Ishikawa (cell line): ENCODE measurements at regions not wholly inside any gene's neighbourhood (a gene's known extent, or its start where the extent isn't known, plus 50 kb on each side); places are given as distances from the start of the nearest gene placed in this dataset.

Experiments used
- CEBPB ChIP-seq: IDR thresholded peaks from 2 replicates; pipeline ENCODE4 v1.6.1; 2012
- CREB1 ChIP-seq: IDR thresholded peaks from 2 replicates; pipeline ENCODE4 v1.6.1; 2012; ENCODE audit warnings: low read depth
- EP300 ChIP-seq: IDR thresholded peaks from 2 replicates; pipeline ENCODE4 v1.6.1; 2012; ENCODE audit warnings: borderline replicate concordance
- NFIC ChIP-seq: IDR thresholded peaks from 2 replicates; pipeline ENCODE4 v1.6.1; 2012
- RAD21 ChIP-seq: IDR thresholded peaks from 2 replicates; pipeline ENCODE4 v1.6.1; 2012; ENCODE audit warnings: low read depth
- TAF1 ChIP-seq: IDR thresholded peaks from 2 replicates; pipeline ENCODE4 v1.6.1; 2012; ENCODE audit warnings: low read depth, mild to moderate bottlenecking
- TCF12 ChIP-seq: IDR thresholded peaks from 2 replicates; pipeline ENCODE4 v1.6.1; 2012; ENCODE audit warnings: low read depth
- YY1 ChIP-seq: IDR thresholded peaks from 2 replicates; pipeline ENCODE4 v1.6.1; 2012; ENCODE audit warnings: low read depth
- ZBTB7A ChIP-seq: IDR thresholded peaks from 2 replicates; pipeline ENCODE4 v1.6.1; 2012; ENCODE audit warnings: low read depth
- TF ChIP-seq, protein P1 (sequence below): IDR thresholded peaks from 2 replicates; pipeline ENCODE4 v1.6.1; 2012
- TF ChIP-seq, protein P2 (sequence below): IDR thresholded peaks from 2 replicates; pipeline ENCODE4 v1.6.1; 2012; ENCODE audit warnings: low read depth, mild to moderate bottlenecking
- TF ChIP-seq, protein P3 (sequence below): IDR thresholded peaks from 2 replicates; pipeline ENCODE4 v1.6.1; 2012

DNA sequence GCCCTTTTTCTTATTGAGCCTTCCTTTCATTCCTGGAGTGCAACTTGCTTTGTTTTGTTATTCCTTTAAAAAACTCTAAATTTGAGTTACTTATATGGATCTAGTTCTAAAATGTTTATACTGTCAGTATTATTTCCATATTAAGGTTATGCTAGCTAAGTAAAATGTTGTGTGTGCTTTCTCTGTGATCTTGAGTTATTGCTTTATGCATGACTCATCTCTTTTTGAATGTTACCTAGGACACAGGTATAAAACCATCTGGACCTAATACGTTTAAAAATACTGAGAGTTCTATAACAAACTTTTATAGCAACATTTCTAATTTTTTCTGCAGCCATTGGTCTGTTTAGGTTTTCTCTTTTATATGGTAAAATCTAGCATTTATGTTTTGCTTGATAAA lies 132.8 kb upstream of the LGR5 start:
- TF ChIP-seq, protein P1, sequence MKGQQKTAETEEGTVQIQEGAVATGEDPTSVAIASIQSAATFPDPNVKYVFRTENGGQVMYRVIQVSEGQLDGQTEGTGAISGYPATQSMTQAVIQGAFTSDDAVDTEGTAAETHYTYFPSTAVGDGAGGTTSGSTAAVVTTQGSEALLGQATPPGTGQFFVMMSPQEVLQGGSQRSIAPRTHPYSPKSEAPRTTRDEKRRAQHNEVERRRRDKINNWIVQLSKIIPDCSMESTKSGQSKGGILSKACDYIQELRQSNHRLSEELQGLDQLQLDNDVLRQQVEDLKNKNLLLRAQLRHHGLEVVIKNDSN: no peak
- TF ChIP-seq, protein P2, sequence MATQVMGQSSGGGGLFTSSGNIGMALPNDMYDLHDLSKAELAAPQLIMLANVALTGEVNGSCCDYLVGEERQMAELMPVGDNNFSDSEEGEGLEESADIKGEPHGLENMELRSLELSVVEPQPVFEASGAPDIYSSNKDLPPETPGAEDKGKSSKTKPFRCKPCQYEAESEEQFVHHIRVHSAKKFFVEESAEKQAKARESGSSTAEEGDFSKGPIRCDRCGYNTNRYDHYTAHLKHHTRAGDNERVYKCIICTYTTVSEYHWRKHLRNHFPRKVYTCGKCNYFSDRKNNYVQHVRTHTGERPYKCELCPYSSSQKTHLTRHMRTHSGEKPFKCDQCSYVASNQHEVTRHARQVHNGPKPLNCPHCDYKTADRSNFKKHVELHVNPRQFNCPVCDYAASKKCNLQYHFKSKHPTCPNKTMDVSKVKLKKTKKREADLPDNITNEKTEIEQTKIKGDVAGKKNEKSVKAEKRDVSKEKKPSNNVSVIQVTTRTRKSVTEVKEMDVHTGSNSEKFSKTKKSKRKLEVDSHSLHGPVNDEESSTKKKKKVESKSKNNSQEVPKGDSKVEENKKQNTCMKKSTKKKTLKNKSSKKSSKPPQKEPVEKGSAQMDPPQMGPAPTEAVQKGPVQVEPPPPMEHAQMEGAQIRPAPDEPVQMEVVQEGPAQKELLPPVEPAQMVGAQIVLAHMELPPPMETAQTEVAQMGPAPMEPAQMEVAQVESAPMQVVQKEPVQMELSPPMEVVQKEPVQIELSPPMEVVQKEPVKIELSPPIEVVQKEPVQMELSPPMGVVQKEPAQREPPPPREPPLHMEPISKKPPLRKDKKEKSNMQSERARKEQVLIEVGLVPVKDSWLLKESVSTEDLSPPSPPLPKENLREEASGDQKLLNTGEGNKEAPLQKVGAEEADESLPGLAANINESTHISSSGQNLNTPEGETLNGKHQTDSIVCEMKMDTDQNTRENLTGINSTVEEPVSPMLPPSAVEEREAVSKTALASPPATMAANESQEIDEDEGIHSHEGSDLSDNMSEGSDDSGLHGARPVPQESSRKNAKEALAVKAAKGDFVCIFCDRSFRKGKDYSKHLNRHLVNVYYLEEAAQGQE: no peak
- TF ChIP-seq EP300 (no peak), TCF12 (no peak), ZBTB7A (no peak), TAF1 (no peak), YY1 (no peak), CREB1 (no peak), CEBPB (no peak), NFIC (no peak), RAD21 (no peak)
- TF ChIP-seq, protein P3, sequence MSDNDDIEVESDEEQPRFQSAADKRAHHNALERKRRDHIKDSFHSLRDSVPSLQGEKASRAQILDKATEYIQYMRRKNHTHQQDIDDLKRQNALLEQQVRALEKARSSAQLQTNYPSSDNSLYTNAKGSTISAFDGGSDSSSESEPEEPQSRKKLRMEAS: no peak
